Activated CD4-positive, alpha-beta T cell treated with anti-CD3 and anti-CD28 coated beads, Interleukin-2, amount 50 U/mL, for 16 hours (primary cell): ENCODE measurements at regions not wholly inside any gene's neighbourhood (a gene's known extent, or its start where the extent isn't known, plus 50 kb on each side); places are given as distances from the start of the nearest gene placed in this dataset.
"Not testable (repeated sequence)": the region's sequence is repeated elsewhere in the genome, so short reads cannot be mapped to it uniquely, and the experiment has no call there.

Source experiments
- DNase-seq: peaks from one replicate; pipeline ENCODE4 v3.0.0-alpha.2; 2020

DNA sequence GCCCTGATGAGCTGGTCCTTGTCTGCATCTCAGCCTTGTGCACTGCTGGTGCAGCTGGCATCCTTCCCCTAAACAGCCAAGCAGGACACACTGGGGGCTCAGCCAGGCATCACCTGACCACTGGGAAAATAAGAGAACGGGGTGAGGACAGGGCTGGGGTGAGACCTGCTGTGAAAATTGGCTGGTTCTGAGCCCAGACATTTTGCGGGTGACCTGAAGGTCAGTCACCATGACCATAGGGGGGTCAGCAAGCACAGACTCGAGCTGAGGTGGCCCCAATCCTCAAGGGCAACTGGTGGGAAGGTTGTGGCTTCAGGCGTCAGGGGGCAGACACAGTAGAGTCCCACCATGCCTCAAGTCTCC, 144.9 kb upstream of the TWIST2 start:
- no peak for DNase-seq

DNA sequence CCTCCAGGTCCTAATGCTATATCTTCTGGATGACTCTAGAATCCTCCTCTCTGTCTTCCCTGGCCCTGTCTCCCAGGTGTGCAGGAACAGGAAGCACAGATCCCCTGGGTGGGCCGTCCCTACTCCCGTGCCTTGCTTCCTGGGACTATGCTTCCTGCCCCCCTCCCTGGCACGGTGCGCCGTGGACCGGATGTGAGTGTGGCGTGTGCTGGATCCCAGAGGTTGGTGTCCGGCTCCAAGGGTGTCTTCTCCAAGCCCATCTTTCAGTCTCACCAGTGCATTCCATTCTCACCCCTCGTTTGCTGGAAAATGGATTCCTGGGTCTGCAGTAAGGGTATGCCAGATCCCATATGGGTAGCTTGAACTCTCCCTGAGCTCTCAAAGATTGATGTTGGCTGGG, 144.4 kb upstream of the TWIST2 start:
- DNase-seq, result no peak

DNA sequence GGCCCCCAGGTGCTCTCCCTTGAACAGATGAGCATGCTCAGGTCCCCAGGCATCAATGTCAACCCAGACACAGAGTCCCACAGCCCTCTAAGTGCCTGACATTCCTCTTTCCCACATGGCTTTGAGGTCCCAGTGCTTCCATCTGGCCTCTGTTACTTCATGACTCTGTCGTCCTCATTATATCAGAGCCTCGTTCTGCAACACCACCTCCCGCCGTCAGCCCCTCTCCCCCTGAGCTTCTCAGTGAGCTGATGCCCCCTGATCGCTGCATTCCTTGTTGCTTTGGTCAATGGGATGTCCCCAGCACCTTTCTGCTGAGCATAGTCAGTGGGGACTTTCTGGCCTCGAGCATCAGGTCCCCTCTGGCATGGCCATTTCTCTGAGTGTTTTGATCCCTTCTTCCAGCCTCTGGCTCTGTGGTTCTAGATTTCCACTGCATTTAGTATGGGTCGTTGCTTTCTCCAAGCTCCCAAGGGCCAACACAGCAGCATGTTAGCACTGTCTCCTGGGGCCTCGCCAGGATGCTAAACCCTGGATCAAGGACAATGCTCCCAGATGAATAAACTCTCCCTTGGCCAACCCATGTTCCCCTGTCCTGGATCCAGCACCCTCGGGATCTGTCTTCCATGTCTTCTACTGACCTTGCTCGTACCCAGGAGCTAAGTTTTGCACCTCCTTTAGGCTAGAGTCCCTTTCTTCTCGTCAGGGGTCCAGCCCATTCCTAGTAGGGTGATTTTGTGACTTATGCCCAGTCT, 143.2 kb upstream of the TWIST2 start:
- DNase-seq, result no peak

DNA sequence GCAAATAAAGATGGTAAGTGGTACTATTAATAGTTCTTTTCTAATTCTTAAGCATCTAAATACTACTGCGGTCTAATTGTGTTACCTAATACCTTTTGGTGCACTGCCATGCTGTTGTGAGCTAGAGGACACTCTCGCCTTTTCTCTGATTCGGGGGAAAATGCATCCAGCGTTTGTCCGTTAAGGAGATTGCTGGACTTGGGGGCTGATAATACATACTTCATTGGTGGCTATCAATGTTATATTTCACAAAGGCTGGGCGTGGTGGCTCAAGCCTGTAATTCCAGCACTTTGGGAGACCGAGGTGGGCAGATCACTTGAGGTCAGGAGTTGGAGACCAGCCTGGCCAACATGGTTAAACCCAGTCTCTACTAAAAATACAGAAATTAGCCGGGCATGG, 141.7 kb upstream of the TWIST2 start:
- DNase-seq, result no peak

DNA sequence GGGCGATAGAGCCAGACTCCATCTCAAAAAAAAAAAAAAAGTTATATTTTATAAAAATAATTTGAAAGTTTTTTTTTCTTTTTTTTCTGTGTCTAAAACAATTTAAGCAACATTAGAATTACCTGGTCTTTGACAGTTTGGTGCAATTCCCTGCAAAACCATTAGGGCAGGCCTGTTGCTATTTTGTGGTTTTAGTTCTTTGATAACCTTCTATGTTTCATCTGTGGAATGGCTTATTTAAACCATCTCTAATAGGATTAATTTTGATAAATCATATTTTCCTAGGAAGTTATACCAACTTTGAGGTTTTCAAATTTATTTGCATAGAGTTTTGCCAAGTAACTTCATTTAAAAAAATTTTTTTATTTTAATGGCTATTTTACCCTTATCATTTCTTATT, 141.2 kb upstream of the TWIST2 start:
- DNase-seq, result no peak

DNA sequence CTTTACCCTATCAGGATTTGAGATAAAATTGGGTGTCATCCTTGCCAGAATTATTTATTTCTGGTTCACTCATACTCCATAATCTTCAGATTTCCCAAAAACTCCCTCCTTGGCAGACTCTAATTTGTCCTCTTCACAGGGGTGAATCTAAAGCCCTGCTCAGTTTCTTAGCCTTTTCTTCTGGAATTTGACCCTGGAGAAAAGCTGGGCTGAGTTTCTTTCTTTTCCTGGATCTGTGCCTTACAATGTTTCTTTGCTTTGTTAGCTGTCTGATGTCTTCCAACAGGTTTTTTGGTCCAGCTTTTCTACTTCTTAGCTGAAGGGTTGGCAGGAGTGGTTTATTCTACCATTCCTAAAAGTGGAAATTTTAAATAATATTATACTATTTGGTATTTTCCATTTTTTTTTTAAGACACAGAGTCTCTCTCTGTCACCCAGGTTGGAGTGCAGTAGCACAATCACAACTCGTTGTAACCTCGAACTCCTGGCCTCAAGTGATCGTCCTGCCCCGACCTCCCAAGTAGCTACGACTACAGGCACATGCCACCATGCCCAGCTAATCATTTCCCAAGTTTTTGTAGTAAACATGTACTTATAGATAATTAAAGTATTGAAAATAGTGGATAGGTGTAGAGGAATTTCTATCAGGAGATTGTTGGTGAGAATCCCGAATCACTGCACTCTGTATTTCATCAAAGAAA, 138.4 kb upstream of the TWIST2 start:
- DNase-seq, result no peak

DNA sequence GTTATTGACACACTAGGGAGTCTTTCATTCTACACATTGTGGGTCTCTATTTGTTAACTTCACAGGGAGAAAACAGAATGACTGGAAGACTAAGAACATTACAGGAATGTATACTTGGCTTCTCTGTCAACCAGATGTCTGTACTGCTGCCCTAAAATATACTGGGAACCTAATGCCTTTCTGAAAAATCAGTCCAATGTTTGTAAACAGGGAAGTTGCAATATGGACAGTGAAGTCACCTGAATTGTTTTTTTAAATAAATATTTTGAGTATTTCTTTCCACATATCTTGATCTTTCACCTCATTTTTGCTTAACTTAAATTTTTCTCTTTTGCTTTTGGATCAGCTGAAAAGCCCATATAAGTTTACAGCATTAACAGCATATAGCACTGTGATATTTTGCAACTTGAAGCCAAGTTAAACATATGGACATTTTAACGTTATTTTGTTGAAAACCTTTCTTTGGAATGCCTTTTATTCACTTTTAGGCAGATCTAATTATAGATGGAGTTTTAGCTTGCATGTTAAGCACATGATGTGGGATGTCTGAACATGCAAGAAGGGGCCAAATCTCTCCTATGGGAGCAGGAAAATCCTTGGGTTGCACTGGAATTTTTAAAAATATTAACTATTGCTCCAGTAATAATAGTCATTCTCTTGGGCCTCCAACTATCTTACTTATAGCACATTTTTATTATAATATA, 137.7 kb upstream of the TWIST2 start:
- no peak for DNase-seq

DNA sequence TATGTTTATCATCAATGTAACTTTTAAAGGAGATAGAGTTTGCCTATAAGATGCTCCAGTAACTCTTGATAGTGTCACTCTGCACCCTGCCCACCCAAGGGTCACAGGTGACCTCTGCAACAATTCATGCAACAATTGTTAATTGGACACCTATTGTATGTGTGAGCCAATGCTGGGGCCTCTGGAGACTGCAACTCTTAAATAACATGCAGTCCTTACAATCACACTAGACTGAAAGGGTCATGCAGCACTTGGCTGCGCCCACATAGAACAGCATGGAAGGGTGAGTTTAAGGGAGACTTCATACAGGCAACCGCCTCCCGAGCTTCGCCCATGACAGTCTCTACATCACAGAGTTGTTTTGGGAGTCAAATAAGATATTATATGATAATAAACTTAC, 137.1 kb upstream of the TWIST2 start:
- no peak for DNase-seq

DNA sequence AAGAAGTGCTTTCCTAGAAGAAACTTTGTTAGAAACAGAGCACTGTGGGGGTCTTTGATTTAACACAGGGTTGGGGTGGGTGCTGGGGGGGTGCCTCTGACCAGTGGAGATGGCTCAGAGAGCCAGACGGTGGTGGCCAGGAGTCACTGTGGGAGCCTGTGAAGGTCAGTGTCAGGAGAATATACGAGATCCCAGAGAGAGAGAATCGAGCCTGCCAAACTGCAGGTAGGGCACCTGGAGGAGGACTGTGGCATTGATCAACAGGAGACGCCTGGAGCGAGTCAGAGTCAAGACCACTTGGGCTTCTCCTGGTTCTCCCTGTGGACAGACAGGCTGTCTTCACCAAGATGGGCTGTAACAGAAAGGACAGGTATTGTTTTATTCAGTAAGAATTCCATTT, 136.5 kb upstream of the TWIST2 start:
- no peak for DNase-seq

DNA sequence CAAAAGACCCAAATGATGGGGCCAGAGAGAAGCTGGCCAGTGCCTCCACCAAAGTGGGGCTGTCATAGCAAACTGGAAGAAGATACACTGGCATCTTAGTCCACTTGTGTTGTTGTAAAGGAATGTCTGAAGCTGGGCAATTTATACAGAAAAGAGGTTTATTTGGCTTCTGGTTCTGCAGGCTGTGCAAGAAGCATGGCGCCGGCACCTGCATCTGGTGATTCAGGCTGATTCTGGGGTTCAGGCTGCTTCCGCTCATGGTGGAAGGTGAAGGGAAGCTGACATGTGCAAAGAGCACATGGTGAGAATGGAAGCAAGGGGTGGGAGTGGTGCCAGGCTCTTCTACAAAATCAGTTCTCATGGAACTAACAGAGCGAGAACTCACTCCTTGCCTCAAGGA, 135.9 kb upstream of the TWIST2 start:
- no peak for DNase-seq

DNA sequence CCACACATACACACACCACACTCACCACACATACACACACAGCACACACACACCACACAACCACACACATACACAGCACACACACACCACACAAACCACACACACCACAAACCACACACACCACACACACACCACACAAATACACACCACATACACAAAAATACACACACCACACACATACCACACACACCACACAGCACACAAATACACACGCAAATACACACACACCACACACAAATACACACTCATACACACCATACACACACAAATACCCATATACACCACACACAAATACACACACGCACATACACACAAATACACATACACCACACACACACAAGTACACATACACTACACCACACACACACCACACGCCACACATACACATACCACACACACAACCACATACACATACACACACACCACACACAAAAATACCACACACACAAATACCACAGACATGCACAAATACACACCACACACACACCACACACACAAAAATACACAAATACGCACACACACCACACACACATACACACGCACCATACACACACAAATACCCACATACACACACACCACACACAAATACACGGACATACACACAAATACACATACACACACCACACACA, 134.6 kb upstream of the TWIST2 start:
- no peak for DNase-seq

DNA sequence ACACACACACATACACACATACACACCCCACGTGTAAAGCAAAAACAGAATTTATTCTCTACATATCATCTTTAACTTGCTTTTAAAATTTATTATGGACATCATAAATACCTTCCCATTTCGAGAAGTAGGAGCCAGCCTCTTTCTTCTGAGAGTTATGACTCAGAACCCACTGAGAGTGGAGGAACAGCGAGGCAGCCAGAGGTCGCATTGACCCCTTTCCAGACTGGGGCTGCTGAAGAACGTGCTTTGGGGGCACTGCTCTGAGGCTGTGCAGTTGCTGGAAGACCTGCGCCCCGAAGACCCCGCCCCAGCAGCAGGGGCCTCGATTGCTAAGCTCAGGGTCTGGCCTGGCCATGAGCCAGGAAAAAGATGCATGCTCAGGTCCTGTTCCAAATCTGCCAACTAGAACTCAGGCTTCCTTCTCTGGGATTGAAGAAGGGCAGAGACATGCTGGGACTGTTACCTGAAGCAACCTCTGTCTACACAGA, 133.8 kb upstream of the TWIST2 start:
- no peak for DNase-seq

DNA sequence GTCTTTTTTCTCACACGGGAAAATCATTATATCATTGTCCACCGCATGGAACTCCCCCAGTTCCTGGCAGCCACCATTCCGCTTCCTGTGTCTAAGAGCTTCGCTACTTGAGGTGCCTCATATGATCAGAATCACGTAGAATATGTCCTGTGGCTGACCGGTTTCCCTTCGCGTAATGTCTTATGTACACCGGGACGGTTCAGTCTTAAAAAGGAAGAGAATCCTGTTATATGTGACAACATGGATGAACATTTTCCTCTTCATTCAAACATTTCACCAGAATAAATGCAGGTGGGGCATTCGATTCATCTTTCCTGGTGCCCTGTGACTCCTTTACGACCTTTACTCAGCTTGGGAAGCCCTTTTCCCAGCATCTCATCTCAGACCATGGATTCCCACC, 131.7 kb upstream of the TWIST2 start:
- no peak for DNase-seq

DNA sequence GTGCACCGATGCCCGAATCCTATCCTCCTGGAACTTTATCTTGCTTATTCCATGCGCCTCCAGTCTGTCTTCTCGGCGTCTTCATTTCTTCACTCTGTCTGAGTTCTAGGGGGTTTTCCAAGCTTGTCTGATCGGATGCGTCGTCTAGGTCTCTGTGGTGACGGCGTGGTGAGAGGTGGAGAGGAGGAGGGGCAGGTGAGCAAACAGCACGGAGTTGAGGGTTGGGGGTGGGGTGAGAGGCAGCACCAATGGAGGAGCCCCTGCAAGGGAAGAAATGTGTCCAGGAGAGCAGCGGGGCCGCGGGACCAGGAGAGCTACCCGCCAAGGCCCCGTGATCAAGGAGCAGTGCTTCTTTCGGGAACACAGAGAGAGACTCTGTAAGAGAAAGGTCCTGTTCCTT, 131.3 kb upstream of the TWIST2 start:
- DNase-seq, result no peak

DNA sequence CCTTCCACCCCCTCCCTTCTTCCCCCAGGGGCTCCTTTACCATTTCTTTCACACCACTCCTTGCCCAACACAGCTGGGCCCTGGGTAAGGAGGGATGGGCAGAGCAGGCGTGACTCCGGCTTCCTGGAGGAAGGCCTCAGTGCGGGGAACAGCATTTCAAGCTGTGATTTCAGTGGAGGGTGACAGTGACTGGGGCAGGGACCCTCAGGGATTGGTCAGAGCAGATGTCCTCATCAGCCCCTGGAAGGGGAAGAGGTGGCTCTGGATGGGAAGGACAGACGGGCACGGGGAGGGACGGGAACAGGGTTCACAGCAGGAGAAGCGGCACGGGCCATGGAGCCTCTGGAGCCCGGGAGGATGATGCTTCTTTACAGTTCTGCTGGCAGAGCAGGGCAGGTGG, 130.8 kb upstream of the TWIST2 start:
- no peak for DNase-seq

DNA sequence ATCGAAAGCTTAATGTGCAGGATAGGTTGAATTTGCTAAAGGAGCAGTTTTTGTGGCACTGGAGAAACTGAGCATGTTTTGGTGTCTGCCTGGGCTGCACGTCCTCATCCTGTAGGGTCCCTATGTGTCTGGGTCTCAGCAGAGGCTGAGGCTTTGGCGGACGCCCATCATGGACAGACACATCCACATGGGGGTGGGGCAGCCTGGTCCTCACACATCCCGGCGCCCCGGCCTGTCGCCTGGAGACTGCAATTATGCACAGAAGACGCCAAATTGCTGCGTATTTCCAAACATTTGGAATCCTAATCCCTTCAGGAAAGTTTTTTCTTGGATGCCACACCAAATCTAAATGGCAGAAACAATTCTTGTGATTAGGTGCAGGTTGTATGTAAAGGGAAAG, 128.2 kb upstream of the TWIST2 start:
- DNase-seq, result no peak

DNA sequence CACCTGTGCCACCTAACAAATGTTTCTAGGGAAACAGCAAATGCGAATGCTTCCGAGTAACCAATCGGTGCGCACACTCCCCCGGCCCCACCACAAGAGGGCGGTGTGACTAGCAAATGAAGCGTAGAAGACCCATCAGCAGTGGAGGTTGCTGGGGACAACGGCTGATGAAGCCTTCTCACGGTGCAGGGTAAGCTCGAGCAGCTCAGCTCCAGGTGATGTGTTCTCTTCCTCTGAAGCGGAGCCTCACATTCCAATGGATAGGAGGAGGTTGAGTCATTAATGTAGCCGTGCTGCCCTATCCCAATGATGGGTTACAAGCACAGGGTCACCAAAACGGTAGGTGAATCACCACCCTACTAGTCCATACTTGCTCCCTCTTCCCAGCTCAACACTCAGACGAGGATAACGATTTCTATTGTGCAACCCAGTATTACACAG, 127.6 kb upstream of the TWIST2 start:
- DNase-seq, result peak; percentile 55

DNA sequence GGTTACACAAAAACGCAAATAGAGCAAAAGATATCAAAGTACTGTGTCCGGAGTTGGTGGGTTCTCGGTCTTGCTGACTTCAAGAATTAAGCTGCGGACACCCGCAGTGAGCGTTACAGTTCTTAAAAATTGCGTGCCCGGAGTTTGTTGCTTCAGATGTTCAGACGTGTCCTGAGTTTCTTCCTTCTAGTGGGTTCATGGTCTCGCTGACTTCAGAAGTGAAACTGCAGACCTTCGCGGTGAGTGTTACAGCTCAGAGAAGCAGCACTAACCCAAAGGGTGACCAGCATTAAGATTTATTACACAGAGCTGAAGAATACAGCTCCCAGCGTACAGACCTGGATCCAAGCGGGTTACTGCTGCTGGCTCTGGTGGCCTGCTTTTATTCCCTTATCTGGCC, 125.7 kb upstream of the TWIST2 start:
- no peak for DNase-seq

DNA sequence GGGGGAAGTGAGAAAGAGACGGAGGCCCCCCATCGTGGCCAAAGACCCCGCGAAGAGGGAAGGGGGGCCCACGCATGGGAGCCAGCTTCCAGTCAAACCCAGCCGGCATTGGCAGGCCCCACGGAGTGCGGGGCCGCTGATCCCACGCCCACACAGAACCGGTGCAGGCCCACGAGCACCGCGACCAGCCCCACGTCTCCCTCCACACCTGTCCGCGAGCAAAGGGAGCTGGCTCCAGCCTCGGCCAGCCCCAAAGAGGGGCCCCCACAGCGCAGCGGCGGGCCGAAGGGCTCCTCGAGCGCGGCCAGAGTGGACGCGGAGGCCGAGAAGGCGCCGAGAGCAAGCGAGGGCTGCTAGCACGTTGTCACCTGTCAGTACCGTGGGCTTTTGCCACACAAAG, 125.0 kb upstream of the TWIST2 start:
- no peak for DNase-seq

DNA sequence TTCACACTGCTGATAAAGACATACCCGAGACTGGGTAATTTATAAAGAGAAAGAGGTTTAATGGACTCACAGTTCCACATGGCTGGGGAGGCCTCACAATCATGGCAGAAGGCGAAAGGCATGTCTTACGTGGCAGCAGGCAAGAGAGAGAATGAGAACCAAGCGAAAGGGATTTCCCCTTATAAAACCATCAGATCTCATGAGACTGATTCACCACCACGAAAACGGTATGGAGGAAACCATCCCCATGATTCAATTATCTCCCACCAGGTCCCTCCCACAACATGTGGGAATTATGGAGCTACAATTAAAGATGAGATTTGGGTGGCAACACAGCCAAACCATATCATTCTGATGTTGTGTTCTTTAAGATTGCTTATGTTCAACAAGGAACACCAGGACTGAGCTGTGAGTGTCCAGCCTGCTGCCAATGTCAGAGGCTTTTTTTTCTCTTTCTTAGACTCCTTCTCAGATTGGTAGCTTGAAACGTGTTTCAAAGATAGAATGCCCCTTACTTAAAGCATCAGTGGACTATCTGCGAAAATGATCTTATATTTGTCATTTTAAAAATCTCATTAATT, 124.1 kb upstream of the TWIST2 start:
- DNase-seq, result not testable (repeated sequence)

DNA sequence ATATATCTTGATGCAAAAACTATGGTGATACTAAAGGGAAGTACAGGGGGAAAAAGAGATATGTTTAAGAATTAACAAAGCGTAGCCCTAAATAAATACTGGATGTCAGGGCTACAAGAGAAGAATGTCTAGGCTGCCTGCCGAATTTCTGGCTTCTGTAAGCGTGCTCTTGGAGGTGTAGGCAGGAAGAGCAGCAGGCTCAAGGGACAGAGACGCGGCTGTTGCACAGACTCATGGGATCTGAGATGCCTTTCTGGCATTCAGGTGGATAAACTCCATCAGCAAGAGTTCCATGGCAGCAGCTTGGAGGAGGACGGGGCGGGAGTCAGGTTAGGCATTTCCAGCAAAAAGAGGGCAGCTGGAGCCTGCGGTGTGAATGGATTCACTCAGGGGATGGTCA, 123.2 kb upstream of the TWIST2 start:
- no peak for DNase-seq

DNA sequence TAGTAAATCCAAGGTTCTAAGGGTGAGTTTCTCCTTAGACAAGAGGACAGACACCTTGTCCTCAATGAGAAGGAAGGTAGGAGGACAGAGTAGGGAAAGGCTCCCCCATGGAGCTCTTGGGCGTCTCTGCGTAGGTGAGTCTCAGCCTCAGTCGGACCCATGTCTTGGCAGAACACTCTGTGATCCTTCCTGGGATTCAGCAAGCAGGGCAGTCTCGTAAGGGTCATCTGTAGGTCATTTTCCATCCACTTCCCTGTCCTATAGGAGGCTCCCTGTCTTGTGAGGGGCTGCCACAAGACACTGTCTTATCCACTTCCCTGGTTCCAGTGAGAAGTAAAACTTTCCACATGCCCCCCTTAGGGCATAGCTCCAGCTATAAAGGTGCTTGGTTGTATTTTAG, 122.6 kb upstream of the TWIST2 start:
- DNase-seq, result no peak
